Right atrium auricular region (tissue), 2 donors: ENCODE measurements at regions not wholly inside any gene's neighbourhood (a gene's known extent, or its start where the extent isn't known, plus 50 kb on each side); places are given as distances from the start of the nearest gene placed in this dataset.

Experiments used
- DNase-seq: peaks from one replicate; pipeline ENCODE4 v3.0.0-alpha.2; 2019; ENCODE audit warnings: low spot score
- H3K27ac ChIP-seq, 2 donors: fragments of 200-600 bp; sonication (generic); 1 replicate in 1 of 2; 2 replicates in 1 of 2; pipeline ENCODE4 v1.5.1; 2016 to 2019
- H3K27me3 ChIP-seq, 2 donors: fragments of 200-600 bp; sonication (generic); one replicate each; pipeline versions ENCODE4 v1.5.1 to v1.6.0; 2017 to 2019
- H3K36me3 ChIP-seq: fragments of 200-600 bp; sonication (generic); one replicate; pipeline ENCODE4 v1.5.1; 2016
- H3K4me1 ChIP-seq, 2 donors: fragments of 200-600 bp; sonication (generic); one replicate each; pipeline versions ENCODE4 v1.5.1 to v1.6.0; 2017 to 2019
- H3K4me3 ChIP-seq, 2 donors: fragments of 200-600 bp; sonication (generic); 1 replicate in 1 of 2; 2 replicates in 1 of 2; pipeline ENCODE4 v1.5.1; 2017 to 2019; ENCODE audit warnings: mild to moderate bottlenecking in 1 of 2, moderate library complexity in 1 of 2
- H3K9me3 ChIP-seq, 2 donors: fragments of 200-600 bp; sonication (generic); one replicate each; pipeline ENCODE4 v1.5.1; 2019
- CTCF ChIP-seq, 2 donors: fragments of 200-600 bp; sonication (generic); IDR thresholded peaks; one replicate each; pipeline ENCODE4 v1.5.1; 2019; ENCODE audit warnings: antibody characterized with exemption in 2 of 2

- Histone ChIP-seq H3K27me3 (no peaks in the 10 kb centered on the region), H3K36me3 (no peaks in the 10 kb centered on the region), H3K27ac (no peak overlapping the region), H3K4me3 (no peak overlapping the region), H3K9me3 (no peaks in the 10 kb centered on the region), H3K4me1 (no peaks in the 10 kb centered on the region)
- no peak for DNase-seq
- TF ChIP-seq CTCF (IDR thresholded peaks at IDR 0.05) = no peak
Observed at GRCh38 chr9:11199335-11199734, 586.5 kb upstream of the PTPRD start.

GRCh38 chr9:11204521-11204920 lies 591.7 kb upstream of the PTPRD start:
- H3K36me3 ChIP-seq = no peaks in the 10 kb centered on the region
- DNase-seq = no peak
- TF ChIP-seq CTCF (IDR thresholded peaks at IDR 0.05) = no peak
- H3K9me3 ChIP-seq = no peaks in the 10 kb centered on the region
- H3K27ac ChIP-seq = no peak overlapping the region
- no peaks in the 10 kb centered on the region for H3K27me3 ChIP-seq
- no peak overlapping the region for H3K4me3 ChIP-seq
- no peaks in the 10 kb centered on the region for H3K4me1 ChIP-seq

GRCh38 chr9:11206925-11207324 lies 594.1 kb upstream of the PTPRD start:
- Histone ChIP-seq H3K9me3 (no peaks in the 10 kb centered on the region), H3K4me1 (no peaks in the 10 kb centered on the region), H3K27ac (no peak overlapping the region), H3K36me3 (no peaks in the 10 kb centered on the region), H3K4me3 (no peak overlapping the region), H3K27me3 (no peaks in the 10 kb centered on the region)
- DNase-seq = no peak
- no peak for TF ChIP-seq CTCF (IDR thresholded peaks at IDR 0.05)

GRCh38 chr9:11233696-11234095 lies 620.9 kb upstream of the PTPRD start:
- H3K4me1 ChIP-seq = no peaks in the 10 kb centered on the region
- DNase-seq = no peak
- TF ChIP-seq CTCF (IDR thresholded peaks at IDR 0.05) = no peak
- no peaks in the 10 kb centered on the region for H3K27me3 ChIP-seq
- no peak overlapping the region for H3K27ac ChIP-seq
- H3K4me3 ChIP-seq = no peak overlapping the region
- H3K9me3 ChIP-seq = no peaks in the 10 kb centered on the region
- H3K36me3 ChIP-seq = no peaks in the 10 kb centered on the region

- Histone ChIP-seq H3K4me1 (no peaks in the 10 kb centered on the region), H3K36me3 (no peaks in the 10 kb centered on the region), H3K27ac (no peak overlapping the region), H3K4me3 (no peak overlapping the region), H3K27me3 (no peaks in the 10 kb centered on the region), H3K9me3 (no peaks in the 10 kb centered on the region)
- TF ChIP-seq CTCF (IDR thresholded peaks at IDR 0.05) = no peak
- no peak for DNase-seq
Observed at GRCh38 chr9:11235061-11235460, 622.3 kb upstream of the PTPRD start.

- no peaks in the 10 kb centered on the region for H3K4me1 ChIP-seq
- no peak for DNase-seq
- H3K36me3 ChIP-seq = no peaks in the 10 kb centered on the region
- TF ChIP-seq CTCF (IDR thresholded peaks at IDR 0.05) = no peak
- no peak overlapping the region for H3K4me3 ChIP-seq
- no peaks in the 10 kb centered on the region for H3K9me3 ChIP-seq
- no peaks in the 10 kb centered on the region for H3K27me3 ChIP-seq
- H3K27ac ChIP-seq = no peak overlapping the region
Observed at GRCh38 chr9:11241779-11242178, 629.0 kb upstream of the PTPRD start.
